ENCODE measurements at regions not wholly inside any gene's neighbourhood (a gene's known extent, or its start where the extent isn't known, plus 50 kb on each side); places are given as distances from the start of the nearest gene placed in this dataset.
A peak's percentile ranks its signal among the peaks of the same experiment; 100 is the strongest.
"Not testable (repeated sequence)": the region's sequence is repeated elsewhere in the genome, so short reads cannot be mapped to it uniquely, and the experiment has no call there.

DNA sequence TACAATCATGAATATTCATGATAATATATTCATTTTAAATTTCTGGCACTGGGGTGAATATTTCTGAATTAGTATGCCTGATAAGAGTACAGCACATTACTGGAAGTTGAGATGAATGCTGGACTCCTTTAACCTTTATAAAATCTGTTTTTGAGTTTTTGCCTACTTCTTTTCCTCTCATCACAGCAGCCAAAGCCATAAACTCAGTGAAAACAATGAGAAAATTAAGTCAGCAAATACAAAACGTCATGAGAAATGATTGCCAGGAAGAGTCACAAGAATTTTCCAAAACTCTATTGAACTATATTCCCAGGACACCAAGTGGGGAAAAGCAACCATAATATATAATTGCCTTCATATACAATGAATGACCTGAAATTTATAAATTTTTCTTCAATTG, 837.6 kb downstream of the TBC1D32 start:
- DNase-seq (ENCODE audit: low read depth), result no peak

DNA sequence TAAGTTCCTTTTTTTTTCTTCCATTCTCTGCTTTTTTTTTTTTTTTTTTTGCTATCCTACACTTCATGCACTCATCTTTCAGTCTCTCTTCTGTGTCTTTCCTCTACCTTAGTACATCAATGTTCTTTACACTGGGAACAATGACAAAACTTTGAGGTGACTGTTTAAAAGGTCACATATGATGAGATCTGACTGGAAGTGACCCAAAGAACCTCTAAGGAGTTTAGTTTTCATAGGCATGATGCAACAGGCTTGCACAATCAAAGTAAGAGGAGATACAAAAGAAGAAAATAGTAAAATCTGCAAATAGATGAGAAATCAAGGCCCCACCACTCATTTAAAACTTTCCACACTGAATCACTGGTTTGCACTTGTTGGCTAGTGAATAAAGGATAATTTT, 840.8 kb downstream of the TBC1D32 start:
- DNase-seq (ENCODE audit: low read depth), result no peak

DNA sequence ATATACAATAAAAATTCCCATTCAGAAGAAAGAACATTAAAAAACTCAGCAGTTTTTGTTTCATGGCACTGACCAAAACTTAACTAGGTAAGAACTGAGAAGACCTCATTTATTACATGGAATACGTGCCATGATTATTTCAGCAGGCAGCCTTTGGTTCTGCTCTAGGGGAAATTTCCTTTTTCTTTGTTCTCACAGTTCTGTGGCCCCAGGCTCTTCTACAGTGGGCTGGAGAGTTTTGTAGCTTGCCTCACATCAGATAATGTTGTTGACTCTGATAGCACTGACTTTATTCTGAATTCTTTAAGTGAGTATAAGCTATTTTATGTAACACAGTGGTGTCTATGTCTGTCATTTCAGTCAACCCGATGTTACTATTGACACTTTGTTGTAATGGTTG, 844.3 kb downstream of the TBC1D32 start:
- no peak for DNase-seq (ENCODE audit: low read depth)

DNA sequence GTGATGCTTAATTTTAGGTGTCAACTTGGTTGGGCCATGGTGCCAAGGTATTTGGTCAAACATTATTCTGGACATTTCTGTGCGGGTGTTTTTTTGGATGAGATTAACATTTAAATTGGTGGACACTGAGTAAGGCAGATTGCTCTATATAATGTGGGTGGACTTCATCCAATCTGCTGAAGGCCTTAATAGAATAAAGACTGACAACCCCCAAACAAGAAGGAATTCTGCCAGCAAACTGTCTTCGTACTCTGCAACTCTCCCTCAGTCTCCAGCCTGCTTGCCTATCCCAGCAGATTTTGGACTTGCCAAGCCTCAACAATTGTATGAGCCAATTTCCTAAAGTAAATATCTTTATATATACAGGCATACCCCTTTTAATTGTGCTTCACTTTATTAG, 850.1 kb downstream of the TBC1D32 start:
- DNase-seq (ENCODE audit: low read depth), result no peak

DNA sequence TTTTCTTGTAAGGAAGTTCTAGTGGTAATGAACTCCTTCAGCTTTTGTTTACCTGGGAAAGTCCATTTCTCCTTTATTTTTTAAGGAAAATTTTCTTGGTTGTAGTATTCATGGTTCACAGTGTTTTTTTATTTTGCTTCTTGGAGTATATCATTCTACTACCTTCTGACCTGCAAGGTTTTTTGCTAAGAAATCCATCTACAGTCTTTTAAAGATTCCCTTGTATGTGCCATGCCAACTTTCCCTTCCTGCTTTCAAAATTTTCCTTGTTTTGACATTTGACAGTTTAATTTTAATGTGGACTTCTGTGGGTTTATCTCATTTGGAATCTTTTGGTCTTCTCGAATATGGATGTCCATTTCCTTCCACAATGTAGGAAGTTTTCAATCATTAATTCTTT, 855.6 kb downstream of the TBC1D32 start:
- DNase-seq (ENCODE audit: low read depth), result no peak

DNA sequence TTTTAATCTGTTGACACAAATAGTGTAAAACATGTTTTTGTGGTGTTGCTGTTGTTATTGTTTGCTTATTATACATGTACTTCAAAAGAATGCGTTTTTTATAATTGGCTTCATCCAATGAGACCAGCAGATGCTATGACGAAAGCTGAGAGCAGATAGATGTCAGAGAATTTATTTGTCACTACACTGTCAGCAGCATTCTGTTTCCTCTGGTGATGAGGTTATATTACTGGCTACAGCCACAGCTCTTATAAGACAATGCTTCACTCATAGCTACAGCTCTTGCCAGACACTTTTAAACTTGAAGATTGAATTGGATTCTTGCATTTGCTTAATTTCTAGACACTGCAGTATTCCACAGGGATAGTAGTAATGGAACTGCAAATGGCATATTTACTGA, 860.5 kb downstream of the TBC1D32 start:
- DNase-seq (ENCODE audit: low read depth), result no peak

DNA sequence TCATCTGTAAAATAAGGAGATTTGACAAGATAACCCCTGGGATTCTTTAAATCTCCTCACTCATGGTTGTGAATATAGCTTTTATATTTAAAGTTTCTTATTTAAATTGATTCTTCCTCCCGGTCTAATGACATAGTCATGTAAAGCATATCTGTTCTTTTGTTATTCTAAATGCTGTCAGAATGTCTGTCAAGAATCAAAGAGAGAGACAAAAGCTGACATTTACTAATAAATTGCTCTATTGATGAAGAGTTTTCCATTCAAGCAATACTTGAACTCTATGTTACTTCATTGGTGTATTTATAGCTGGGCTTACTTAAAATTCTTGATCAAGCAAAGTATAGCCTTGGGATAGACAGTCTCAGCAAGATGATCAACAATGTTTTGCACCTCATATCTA, 865.8 kb downstream of the TBC1D32 start:
- DNase-seq (ENCODE audit: low read depth), result no peak

DNA sequence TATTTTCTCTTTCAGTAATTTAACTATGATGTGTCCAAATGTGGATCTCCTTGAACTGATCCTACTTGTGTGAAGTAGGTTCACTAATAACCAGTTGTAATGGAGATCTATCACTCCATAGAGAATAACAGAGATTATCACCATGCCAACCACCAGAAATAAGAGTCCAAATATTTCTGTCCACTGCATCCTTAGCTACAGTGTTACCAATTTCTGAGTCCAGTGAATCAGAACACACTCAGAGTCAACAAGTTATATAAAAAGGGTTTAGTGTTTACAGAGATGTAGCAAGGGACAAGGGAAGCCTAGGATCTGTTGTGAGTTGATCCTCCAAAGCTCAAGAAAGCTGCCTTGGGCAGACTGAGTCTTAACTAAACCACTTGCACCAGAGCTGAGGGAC, 882.8 kb downstream of the TBC1D32 start:
- DNase-seq (ENCODE audit: low read depth), result no peak

DNA sequence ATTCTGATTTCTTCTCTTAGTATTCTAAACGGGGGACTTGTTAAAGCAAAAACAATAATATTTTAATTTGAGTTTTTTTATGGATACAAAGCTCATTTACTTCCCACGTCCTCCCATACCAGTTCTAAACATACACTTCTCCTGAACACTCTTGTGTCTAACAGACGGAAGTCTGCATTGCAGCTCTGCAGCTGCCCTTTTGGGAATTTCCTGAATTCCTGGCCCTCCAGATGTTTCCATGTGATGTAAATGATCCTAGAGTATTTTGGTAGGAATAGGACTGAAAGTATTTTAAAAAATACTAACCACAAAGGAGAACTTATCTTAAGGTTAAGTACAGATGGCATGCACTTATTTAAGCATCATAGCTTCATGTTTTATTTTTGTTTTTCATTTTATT, 886.7 kb downstream of the TBC1D32 start:
- no peak for DNase-seq (ENCODE audit: low read depth)

DNA sequence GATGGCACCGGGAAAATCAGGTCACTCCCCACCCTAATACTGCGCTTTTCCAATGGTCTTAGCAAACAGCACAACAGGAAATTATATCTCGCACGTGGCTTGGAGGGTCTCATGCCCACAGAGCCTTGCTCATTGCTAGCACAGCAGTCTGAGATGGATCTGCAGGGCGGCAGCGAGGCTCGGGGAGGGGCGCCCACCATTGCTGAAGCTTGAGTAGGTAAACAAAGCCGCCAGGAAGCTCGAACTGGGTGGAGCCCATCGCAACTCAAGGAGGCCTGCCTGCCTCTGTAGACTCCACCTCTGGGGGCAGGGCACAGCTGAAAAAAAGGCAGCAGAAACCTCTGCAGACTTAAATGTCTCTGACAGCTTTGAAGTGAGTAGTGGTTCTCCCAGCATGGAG, 901.4 kb downstream of the TBC1D32 start:
- not testable (repeated sequence) for DNase-seq (ENCODE audit: low read depth)

DNA sequence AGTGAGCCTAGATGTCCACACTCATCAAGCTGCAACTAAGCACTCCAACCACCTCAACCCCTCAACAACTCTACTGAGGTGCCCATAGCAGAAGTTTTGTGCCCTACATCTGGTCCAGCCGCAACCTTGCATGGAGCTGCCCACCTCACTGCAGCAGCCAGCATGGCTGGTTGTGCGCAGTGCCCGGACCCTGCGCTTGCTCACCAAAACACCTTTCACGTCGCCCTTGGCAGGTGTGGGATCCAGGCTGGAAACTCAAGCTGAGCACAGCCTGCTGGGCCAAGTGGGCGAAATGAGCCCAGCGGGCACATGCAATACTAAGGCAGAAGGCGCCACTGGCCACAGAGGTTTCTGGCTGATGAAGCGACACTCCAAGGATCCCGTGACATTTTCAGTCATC, 902.4 kb downstream of the TBC1D32 start:
- no peak for DNase-seq (ENCODE audit: low read depth)

DNA sequence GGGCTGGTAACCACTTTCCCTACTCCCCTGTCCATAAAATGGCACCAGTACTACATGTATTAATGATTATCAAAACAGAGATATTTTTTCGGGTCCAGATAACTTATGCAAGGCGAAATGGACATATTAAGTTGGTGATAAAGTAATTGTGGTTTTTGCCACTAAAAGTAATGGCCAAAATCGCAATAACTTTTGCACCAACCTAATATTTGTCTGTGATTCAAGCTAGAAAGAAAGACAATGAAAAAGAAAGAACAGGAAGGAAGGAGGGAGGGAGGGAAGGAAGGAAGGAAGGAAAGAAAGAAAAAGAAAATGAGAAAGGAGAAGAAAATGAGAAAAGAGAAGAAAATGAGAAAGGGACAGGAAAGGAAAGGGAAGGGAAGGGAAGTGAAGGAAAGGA, 922.9 kb downstream of the TBC1D32 start:
- DNase-seq (ENCODE audit: low read depth), result no peak

DNA sequence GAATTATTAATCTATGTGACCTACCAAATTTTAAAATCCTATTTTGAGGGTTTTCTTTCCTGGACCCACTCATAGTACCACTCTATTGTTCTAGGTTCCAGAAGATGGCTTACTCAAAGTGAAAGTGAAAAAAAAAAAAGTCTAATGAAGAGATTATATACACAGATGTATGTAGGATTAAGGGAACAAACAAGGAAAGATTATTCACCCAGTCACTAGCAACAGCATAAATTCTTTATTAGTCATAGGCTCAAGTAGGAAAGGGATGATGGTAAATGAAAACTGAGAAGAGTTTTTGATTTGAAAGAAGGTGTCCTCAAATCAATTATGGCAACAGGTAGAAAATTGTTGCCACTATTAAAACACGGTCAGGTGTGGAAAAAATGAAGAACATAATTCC, 923.7 kb downstream of the TBC1D32 start:
- DNase-seq (ENCODE audit: low read depth), result no peak

DNA sequence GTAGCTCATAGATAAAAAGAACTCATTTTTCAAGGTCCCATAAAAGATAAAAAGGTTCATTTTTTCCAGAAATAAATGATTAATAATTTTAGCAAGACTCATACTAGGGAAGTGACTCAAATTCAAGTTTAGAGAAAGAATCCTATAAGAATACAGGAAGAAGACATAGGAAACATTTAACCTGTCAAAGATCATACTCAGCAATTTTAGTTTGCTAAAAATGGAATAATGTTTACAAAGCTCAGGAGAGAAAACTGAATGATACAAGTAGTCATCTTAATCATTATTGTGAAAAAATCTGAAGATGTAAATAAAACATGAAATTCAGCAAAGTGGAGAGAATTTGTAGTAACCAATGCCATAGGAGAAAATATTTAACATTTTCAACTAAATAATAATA, 926.6 kb downstream of the TBC1D32 start:
- DNase-seq (ENCODE audit: low read depth), result no peak

DNA sequence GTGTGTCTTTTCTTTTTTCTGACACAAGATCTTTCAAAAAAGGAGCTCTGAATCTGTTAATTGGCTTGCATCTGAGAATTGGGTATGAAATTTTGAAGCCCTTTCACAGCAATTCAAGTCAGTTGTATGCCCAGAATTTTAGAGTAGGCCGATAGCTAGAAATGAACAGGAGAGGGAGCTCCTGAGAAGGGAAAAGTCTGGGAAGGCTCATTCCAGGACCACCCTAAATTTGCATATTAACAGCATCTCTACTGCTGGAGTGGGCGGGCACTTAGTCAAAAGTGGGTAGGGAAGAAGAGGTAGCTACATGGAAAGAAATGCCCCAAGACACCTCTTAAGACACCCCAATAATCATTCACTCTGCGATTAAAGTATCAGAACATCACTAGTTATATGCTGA, 928.3 kb downstream of the TBC1D32 start:
- DNase-seq (ENCODE audit: low read depth), result no peak

DNA sequence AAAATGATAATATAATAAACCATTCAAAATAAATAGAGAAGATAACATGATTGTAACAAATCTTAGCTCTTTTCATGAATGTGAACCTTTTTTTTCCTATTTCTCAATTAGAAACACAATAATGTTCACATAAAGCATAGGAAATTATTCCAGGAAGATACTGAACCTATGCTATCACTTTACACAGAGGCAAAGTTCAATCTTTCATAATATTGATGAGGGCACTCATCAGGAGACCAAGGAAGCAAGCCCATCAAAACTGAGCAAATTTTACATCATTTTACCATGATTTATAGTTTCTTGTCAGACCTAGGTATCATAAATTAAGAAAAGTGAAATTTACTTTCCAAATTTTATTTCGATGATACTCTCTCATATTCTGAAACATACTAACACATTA, 938.5 kb downstream of the TBC1D32 start:
- DNase-seq (ENCODE audit: low read depth), result no peak

DNA sequence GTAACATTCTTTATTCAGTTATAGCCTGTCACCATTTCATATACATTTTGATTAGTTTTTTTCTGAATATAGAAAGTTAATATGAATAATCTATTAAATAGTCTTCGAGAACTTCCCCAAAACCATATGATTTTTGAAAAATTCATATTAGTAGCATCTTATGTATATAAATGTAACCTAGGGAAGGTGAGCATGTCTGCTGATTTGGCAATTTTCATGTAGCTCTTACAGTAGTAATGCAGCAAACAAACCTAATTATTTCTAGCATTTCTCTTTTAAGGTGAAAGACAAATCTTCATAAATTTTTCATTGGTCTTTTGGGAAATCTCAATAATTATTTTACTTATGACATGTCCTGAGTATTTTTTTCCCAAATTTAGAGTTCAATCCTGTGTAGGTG, 939.0 kb downstream of the TBC1D32 start:
- DNase-seq (ENCODE audit: low read depth), result no peak

DNA sequence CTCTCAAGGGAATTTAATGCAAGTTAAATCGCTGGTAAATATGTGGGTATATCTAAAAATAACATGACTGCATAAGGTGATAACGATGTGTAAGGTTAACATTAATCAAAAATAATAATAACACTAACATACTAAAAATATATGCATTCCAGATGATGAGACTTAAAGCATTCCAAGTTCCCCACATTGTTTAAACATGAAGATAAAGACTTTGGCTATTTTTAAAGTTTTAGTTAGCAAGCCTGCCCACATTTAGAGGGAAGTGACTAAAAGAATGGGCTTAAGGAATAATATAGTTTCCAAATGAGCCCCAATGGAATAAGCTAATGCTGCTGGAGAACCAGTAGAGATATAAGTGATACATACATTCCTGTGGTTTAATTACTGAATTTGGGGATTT, 941.3 kb downstream of the TBC1D32 start:
- no peak for DNase-seq (ENCODE audit: low read depth)

DNA sequence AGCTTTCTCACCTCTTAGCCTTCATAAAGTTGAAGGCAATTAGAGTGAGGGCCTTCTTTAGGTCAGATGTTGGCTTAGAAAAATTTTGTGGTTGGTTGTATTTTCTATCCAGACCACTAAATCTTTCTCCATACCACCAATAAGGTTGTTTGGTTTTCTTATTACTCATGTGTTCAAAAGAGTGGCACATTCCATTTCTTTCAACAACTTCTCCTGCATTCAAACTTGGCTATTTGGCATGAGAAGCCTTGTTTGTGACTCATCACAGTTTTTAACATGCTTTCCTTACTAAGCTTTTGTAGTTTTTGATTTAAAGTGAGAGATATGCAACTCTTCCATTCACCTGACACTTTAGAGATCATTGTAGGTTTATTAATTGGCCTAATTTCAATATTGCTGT, 949.6 kb downstream of the TBC1D32 start:
- no peak for DNase-seq (ENCODE audit: low read depth)

DNA sequence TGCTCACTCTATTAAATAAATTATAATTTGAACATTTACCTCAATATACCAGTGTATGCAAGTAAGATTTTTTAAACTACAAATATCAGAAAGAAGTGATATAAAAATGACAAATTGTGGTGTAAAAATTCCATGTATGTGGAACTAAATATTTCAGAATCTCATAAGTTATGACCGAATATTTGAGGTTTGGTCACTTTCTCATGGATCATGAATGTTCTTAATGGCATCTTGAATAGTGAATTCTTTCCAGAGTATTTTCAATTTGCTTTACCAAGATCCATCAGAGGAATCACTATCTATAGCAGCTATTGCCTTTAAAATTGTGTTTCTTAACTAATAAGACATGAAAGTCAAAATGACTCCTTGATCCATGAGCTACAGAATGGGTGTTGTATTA, 950.6 kb downstream of the TBC1D32 start:
- DNase-seq (ENCODE audit: low read depth), result no peak

DNA sequence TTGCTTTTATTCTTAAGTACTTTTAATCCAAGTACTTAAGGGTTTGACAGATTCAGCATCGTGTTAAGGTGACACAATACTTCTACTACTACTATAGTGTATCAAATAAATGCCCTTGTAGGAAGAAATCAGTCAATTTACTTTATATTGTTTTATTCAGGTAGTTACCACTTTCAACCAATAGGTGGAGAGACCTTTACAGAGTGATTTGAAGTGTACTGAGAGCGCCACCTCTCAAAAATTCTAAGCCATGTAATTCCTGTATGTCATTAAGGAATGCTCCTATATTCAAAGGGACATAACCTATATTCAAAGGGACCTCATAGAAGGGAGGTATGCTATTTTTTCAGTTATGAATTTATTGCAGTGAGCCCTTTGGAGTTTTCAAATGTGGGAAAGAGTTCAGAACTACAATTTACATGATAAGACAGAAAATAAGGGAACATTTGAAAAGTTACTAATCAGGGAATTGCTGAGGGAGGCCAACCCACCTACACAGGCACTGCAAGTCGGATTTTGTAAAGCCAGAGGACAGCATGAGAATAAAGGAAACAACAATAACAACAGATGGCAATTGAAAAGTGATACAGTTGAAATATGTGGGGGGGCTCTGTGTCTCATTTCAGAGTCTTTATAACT, 955.6 kb downstream of the TBC1D32 start:
- peak; percentile 12 for DNase-seq (ENCODE audit: low read depth)

DNA sequence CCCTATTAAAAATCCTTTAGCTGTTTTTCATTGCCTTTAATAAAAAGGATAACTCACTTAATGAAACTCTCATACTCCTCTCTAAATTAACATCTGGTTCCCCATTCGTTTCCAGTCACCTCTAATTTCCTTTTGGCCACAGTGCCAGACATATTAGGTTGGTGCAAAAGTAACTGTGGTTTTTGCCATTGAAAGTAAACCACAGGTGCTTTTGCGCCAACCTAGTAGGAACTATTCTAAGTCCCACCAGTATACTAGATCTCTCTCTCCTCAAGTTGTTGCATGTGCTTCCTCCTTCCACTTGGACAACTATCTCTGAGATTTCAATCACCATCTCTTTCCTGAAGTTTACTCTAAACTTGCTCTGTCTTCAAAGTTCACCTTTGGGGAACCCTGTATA, 961.1 kb downstream of the TBC1D32 start:
- no peak for DNase-seq (ENCODE audit: low read depth)

DNA sequence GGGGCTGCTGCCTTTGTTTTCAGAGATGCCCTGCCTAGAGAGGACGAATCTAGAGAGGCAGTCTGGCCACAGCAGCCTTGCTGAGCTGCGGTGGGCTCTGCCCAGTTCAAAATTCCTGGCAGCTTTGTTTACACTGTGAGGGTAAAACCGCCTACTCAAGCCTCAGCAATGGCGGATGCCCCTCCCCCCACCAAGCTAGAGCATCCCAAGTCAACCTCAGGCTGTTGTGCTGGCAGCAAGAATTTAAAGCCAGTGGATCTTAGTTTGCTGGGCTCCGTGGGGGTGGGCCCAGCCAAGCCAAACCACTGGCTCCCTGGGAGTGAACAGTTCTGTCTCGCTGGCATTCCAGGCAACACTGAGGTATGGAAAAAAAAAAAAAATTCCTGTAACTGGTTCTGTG, 970.9 kb downstream of the TBC1D32 start:
- no peak for DNase-seq (ENCODE audit: low read depth)

DNA sequence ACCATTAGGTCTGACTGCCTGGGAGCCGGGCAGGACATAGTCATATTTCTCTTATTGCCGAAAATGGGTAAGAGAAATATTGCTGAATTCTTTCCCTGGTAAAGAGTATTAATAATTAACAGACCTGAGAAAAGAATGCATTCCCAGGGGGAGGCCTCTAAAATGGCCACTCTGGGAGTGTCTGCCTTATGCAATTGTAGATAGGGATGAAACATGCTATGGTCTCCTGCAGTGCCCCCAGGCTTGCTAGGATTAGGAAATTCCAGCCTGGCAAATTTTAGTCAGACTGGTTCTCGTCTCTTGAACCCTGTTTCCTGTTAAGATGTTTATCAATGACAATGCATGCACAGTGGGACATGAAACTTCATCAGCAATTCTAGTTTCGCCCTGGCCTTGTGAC, 975.7 kb downstream of the TBC1D32 start:
- not testable (repeated sequence) for DNase-seq (ENCODE audit: low read depth)

DNA sequence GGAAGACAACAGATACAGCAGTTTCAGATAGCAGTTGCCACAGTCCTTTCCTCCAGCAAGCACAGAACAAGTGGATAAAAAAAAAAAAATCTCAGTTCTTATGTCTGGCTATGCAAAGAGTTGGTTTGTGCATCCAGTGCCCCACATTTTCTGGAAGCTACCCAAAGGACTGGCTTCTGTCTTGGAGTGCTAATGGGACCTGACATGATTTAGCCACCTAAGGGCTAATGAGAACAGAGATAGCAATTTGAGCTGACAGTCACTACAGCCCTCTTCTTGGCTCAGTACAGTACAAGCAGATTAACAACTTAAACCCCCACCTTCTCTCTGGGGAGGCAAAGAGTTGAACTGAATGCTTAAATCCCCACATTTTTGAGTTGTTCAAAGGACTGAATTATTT, 976.8 kb downstream of the TBC1D32 start:
- no peak for DNase-seq (ENCODE audit: low read depth)

Measured in CMK (cell line).